WTC11 (cell line): ENCODE measurements at regions not wholly inside any gene's neighbourhood (a gene's known extent, or its start where the extent isn't known, plus 50 kb on each side); places are given as distances from the start of the nearest gene placed in this dataset.

Experiments used
- ATAC-seq: fragments of 200-7000 bp; cut with Tn5 transposase; 2 replicates; pipeline ENCODE4 v1.10.0; 2021; ENCODE audit warnings: mild to moderate bottlenecking, moderate library complexity
- CTCF ChIA-PET: fragments of 300-600 bp; sonication (Branson Sonifier 250); formaldehyde crosslinking; loops from one replicate; lab custom pipeline; 2021; ENCODE audit warnings: antibody characterized with exemption; lab: Charles Lee
- POLR2A ChIA-PET: fragments of 350-600 bp; sonication (Branson Sonifier 250); formaldehyde crosslinking; loops from one replicate; lab custom pipeline; 2021; ENCODE audit warnings: antibody characterized with exemption; lab: Charles Lee
- DNase-seq: peaks from one replicate; pipeline ENCODE4 v3.0.0; 2021; ENCODE audit warnings: low spot score
- H3K27ac Mint-ChIP-seq: 2 replicates; pipeline ENCODE4 v1.8.0; 2021; ENCODE audit warnings: mixed read lengths
- H3K27me3 Mint-ChIP-seq: 2 replicates; pipeline ENCODE4 v1.8.0; 2021; ENCODE audit warnings: low read depth, mild to moderate bottlenecking, moderate library complexity, mixed read lengths
- H3K36me3 Mint-ChIP-seq: 2 replicates; pipeline ENCODE4 v1.8.0; 2021; ENCODE audit warnings: mixed read lengths
- H3K4me1 Mint-ChIP-seq: 2 replicates; pipeline ENCODE4 v1.8.0; 2022; ENCODE audit warnings: mixed read lengths
- H3K4me3 Mint-ChIP-seq: 2 replicates; pipeline ENCODE4 v1.8.0; 2021; ENCODE audit warnings: mild to moderate bottlenecking, moderate library complexity, mixed read lengths
- H3K9me3 Mint-ChIP-seq: 2 replicates; pipeline ENCODE4 v1.8.0; 2021; ENCODE audit warnings: mixed read lengths
- CREB1 ChIP-seq: sonication (generic); formaldehyde crosslinking; IDR thresholded peaks from 2 replicates; pipeline ENCODE4 v1.8.0; 2023; ENCODE audit warnings: mild to moderate bottlenecking, missing genetic modification reagents
- FOXK1 ChIP-seq: sonication (generic); formaldehyde crosslinking; IDR thresholded peaks from 2 replicates; pipeline ENCODE4 v1.8.0; 2022; ENCODE audit warnings: mild to moderate bottlenecking, moderate library complexity, missing genetic modification reagents
- FOXP1 ChIP-seq: sonication (generic); formaldehyde crosslinking; IDR thresholded peaks from 2 replicates; pipeline ENCODE4 v1.8.0; 2022; ENCODE audit warnings: missing genetic modification reagents, mild to moderate bottlenecking, moderate library complexity, borderline replicate concordance
- GTF2I ChIP-seq: fragments of 250-450 bp; sonication (Bioruptor Pico); conservative IDR thresholded peaks from 2 replicates; pipeline ENCODE4 v1.4.0; 2021; ENCODE audit warnings: mild to moderate bottlenecking
- IRF2 ChIP-seq: sonication (generic); formaldehyde crosslinking; IDR thresholded peaks from 2 replicates; pipeline ENCODE4 v1.8.0; 2022; ENCODE audit warnings: low read depth, missing genetic modification reagents, borderline replicate concordance
- JAZF1 ChIP-seq: fragments of 250-450 bp; sonication (Bioruptor Pico); IDR thresholded peaks from 2 replicates; pipeline ENCODE4 v1.9.0; 2021; ENCODE audit warnings: moderate library complexity, mild to moderate bottlenecking, inconsistent platforms
- NFE2L1 ChIP-seq: sonication (generic); formaldehyde crosslinking; IDR thresholded peaks from 2 replicates; pipeline ENCODE4 v1.8.1; 2023; ENCODE audit warnings: missing genetic modification reagents
- NR2C2 ChIP-seq: sonication (generic); formaldehyde crosslinking; IDR thresholded peaks from 2 replicates; pipeline ENCODE4 v1.8.0; 2022; ENCODE audit warnings: mild to moderate bottlenecking, missing genetic modification reagents
- NR3C1 ChIP-seq: sonication (generic); formaldehyde crosslinking; conservative IDR thresholded peaks from 2 replicates; pipeline ENCODE4 v1.8.1; 2023; ENCODE audit warnings: low read depth, mild to moderate bottlenecking, missing genetic modification reagents
- SP1 ChIP-seq: sonication (generic); formaldehyde crosslinking; conservative IDR thresholded peaks from 2 replicates; pipeline ENCODE4 v1.8.1; 2022; ENCODE audit warnings: missing genetic modification reagents
- TEAD1 ChIP-seq: sonication (generic); formaldehyde crosslinking; IDR thresholded peaks from 2 replicates; pipeline ENCODE4 v1.8.0; 2022; ENCODE audit warnings: mild to moderate bottlenecking, missing genetic modification reagents
- TEAD4 ChIP-seq: sonication (generic); formaldehyde crosslinking; IDR thresholded peaks from 2 replicates; pipeline ENCODE4 v1.8.0; 2022; ENCODE audit warnings: mild to moderate bottlenecking, missing genetic modification reagents
- ZNF121 ChIP-seq: sonication (generic); formaldehyde crosslinking; IDR thresholded peaks from 2 replicates; pipeline ENCODE4 v1.8.0; 2023; ENCODE audit warnings: missing genetic modification reagents
- ZNF138 ChIP-seq: sonication (generic); formaldehyde crosslinking; conservative IDR thresholded peaks from 2 replicates; pipeline ENCODE4 v1.8.1; 2022; ENCODE audit warnings: mild to moderate bottlenecking, moderate library complexity, missing genetic modification reagents
- ZNF423 ChIP-seq: fragments of 250-450 bp; sonication (Bioruptor Pico); IDR thresholded peaks from 2 replicates; pipeline ENCODE4 v2.1.2; 2022; ENCODE audit warnings: mild to moderate bottlenecking, moderate library complexity
- TF ChIP-seq, protein P1 (sequence below): fragments of 250-450 bp; sonication (Bioruptor Pico); IDR thresholded peaks from 2 replicates; pipeline ENCODE4 v1.9.0; 2021; ENCODE audit warnings: moderate library complexity, mild to moderate bottlenecking, inconsistent platforms, borderline replicate concordance
- TF ChIP-seq, protein P2 (sequence below): fragments of 250-450 bp; sonication (Bioruptor Pico); conservative IDR thresholded peaks from 2 replicates; pipeline ENCODE4 v1.9.0; 2021; ENCODE audit warnings: mild to moderate bottlenecking
- TF ChIP-seq, protein P3 (sequence below): sonication (generic); formaldehyde crosslinking; IDR thresholded peaks from 2 replicates; pipeline ENCODE4 v1.8.0; 2022; ENCODE audit warnings: missing genetic modification reagents
- TF ChIP-seq, protein P4 (sequence below): sonication (generic); formaldehyde crosslinking; IDR thresholded peaks from 2 replicates; pipeline ENCODE4 v1.8.0; 2023; ENCODE audit warnings: missing genetic modification reagents
- TF ChIP-seq, protein P5 (sequence below): sonication (generic); formaldehyde crosslinking; IDR thresholded peaks from 2 replicates; pipeline ENCODE4 v1.8.0; 2023; ENCODE audit warnings: mild to moderate bottlenecking, missing genetic modification reagents
- TF ChIP-seq, protein P6 (sequence below): sonication (generic); formaldehyde crosslinking; IDR thresholded peaks from 2 replicates; pipeline ENCODE4 v1.8.1; 2023; ENCODE audit warnings: mild to moderate bottlenecking, moderate library complexity, missing genetic modification reagents

DNA sequence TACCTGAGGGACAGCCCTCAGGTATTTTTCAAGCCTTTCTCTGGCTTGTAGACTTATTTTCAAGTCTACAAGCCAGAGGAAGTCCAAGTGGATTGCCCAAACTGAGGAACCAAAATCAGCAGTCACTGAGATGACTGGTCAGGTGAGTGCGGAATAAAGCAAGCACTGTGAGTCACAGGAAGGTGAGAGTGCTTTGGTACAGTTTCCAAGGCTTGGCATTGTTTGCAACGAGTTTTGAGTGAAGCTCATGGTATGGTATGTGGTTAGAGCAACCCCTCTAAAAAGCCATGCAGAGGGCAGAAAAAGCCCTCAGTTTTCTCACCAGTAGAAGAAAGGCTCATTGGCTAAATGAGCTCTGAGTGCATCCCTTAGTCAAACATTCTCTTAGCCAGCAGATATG lies 112.8 kb upstream of the EOLA2 start:
- no peak overlapping the region for H3K27ac Mint-ChIP-seq
- ChIA-PET POLR2A (no interaction called here), CTCF (interaction anchor here (0.7 to 1.0 kb wide), 2 partner anchors 11 to 22 kb away, joined by 3 to 4 read pairs; no protein-coding TSS in a partner anchor)
- no peaks in the 10 kb centered on the region for H3K36me3 Mint-ChIP-seq
- H3K4me3 Mint-ChIP-seq = no peak overlapping the region
- ATAC-seq = no peak
- TF ChIP-seq TEAD4 (CRISPR knock-in tag) (no peak), GTF2I (CRISPR knock-in tag) (no peak), ZNF121 (CRISPR knock-in tag) (no peak), NR2C2 (CRISPR knock-in tag) (no peak), IRF2 (CRISPR knock-in tag) (no peak)
- TF ChIP-seq, protein P1, sequence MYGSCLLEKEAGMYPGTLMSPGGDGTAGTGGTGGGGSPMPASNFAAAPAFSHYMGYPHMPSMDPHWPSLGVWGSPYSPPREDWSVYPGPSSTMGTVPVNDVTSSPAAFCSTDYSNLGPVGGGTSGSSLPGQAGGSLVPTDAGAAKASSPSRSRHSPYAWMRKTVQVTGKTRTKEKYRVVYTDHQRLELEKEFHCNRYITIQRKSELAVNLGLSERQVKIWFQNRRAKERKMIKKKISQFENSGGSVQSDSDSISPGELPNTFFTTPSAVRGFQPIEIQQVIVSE (CRISPR knock-in tag) = no peak
- TF ChIP-seq, all 79 proteins: peak for 0
- no peaks in the 10 kb centered on the region for H3K27me3 Mint-ChIP-seq
- DNase-seq = no peak
- H3K9me3 Mint-ChIP-seq = no peaks in the 10 kb centered on the region
- H3K4me1 Mint-ChIP-seq = peaks cover 3% of the 10 kb centered on the region; the same call in 1 of the 2 replicates

DNA sequence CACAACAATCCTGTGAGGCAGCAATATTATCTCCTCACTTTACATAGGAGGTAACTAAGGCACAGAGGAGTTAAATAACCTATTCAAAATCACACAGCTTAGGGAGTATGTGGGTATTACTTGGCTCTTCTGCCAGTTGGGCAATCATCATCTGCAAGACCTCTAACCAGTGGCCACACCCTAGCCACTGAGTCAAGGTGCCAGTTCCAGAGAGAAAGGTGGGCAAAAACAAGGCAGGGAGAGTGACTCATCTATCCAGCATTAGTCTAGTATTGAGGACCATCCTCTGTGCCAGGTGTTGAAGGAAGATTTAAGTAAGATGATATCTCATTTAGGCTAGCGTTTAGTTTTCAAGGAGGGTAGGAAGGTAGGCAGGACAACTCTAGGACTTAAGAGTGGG lies 113.9 kb upstream of the EOLA2 start:
- no peak overlapping the region for H3K4me3 Mint-ChIP-seq
- DNase-seq = no peak
- no peaks in the 10 kb centered on the region for H3K9me3 Mint-ChIP-seq
- H3K4me1 Mint-ChIP-seq = peaks cover 3% of the 10 kb centered on the region; the same call in 1 of the 2 replicates
- TF ChIP-seq ZNF138 (CRISPR knock-in tag) (no peak), FOXP1 (CRISPR knock-in tag) (no peak), NFE2L1 (CRISPR knock-in tag) (no peak), FOXK1 (no peak), CREB1 (no peak), TEAD4 (CRISPR knock-in tag) (no peak), GTF2I (CRISPR knock-in tag) (no peak), NR3C1 (CRISPR knock-in tag) (no peak)
- TF ChIP-seq, protein P2, sequence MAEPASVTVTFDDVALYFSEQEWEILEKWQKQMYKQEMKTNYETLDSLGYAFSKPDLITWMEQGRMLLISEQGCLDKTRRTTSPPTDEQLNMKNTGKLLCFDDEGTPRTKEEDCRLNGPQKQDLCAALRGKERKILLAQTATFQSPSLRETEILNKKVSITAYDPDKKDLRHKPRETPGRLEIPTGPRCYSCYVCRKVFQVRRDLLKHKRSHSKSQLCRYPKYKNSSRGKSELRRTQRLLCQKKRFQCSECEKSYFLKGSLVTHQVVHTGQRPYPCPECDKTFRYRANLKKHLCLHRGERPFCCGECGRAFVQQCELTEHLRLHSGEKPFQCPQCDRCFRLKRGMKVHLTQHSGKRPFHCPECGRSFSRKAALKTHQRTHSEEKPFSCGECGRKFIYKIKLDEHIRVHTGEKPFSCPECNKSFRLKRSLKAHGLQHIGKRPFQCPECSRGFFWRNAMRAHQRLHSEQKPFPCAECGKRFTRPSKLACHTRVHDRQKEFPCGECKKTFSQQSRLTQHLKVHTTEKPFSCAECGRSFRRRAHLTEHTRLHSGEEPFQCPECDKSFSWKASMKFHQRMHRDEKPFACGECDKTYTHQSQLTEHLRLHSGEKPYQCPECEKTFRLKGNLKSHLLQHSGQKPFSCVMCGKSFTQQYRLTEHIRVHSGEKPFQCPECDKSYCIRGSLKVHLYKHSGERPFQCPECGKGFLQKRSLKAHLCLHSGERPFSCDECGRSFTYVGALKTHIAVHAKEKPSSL = no peak
- TF ChIP-seq, protein P3, sequence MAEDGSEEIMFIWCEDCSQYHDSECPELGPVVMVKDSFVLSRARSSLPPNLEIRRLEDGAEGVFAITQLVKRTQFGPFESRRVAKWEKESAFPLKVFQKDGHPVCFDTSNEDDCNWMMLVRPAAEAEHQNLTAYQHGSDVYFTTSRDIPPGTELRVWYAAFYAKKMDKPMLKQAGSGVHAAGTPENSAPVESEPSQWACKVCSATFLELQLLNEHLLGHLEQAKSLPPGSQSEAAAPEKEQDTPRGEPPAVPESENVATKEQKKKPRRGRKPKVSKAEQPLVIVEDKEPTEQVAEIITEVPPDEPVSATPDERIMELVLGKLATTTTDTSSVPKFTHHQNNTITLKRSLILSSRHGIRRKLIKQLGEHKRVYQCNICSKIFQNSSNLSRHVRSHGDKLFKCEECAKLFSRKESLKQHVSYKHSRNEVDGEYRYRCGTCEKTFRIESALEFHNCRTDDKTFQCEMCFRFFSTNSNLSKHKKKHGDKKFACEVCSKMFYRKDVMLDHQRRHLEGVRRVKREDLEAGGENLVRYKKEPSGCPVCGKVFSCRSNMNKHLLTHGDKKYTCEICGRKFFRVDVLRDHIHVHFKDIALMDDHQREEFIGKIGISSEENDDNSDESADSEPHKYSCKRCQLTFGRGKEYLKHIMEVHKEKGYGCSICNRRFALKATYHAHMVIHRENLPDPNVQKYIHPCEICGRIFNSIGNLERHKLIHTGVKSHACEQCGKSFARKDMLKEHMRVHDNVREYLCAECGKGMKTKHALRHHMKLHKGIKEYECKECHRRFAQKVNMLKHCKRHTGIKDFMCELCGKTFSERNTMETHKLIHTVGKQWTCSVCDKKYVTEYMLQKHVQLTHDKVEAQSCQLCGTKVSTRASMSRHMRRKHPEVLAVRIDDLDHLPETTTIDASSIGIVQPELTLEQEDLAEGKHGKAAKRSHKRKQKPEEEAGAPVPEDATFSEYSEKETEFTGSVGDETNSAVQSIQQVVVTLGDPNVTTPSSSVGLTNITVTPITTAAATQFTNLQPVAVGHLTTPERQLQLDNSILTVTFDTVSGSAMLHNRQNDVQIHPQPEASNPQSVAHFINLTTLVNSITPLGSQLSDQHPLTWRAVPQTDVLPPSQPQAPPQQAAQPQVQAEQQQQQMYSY (CRISPR knock-in tag) = no peak
- TF ChIP-seq, protein P4, sequence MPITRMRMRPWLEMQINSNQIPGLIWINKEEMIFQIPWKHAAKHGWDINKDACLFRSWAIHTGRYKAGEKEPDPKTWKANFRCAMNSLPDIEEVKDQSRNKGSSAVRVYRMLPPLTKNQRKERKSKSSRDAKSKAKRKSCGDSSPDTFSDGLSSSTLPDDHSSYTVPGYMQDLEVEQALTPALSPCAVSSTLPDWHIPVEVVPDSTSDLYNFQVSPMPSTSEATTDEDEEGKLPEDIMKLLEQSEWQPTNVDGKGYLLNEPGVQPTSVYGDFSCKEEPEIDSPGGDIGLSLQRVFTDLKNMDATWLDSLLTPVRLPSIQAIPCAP (CRISPR knock-in tag) = no peak
- TF ChIP-seq, all 79 proteins: peak for 0
- Mint-ChIP-seq H3K27ac (no peak overlapping the region), H3K27me3 (no peaks in the 10 kb centered on the region), H3K36me3 (no peaks in the 10 kb centered on the region)
- POLR2A ChIA-PET = no interaction called here
- no peak for ATAC-seq
- CTCF ChIA-PET = no interaction called here

DNA sequence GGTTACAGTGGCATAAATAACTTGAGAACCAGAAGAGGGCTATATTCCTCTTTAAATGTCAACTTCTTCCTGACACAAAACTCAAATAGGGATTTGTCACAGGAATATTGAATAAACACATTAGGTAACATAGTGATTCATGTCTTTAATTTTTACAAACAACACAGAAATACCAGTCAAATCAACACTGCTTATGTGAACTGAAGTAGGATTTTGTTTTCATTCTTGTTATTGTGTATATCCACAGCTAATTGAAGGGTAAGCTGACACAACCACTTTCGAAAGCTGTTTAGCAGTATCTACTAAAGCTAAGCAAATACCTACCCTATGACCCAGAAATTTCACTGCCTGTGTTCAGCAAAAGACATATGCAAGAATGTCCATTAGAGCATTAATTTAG lies 120.4 kb upstream of the EOLA2 start:
- no peaks in the 10 kb centered on the region for H3K4me1 Mint-ChIP-seq
- no peak for TF ChIP-seq GTF2I (CRISPR knock-in tag)
- no peak for TF ChIP-seq ZNF423 (CRISPR knock-in tag)
- TF ChIP-seq TEAD4 (CRISPR knock-in tag) = no peak
- no peak for TF ChIP-seq TEAD1 (CRISPR knock-in tag)
- TF ChIP-seq, protein P5, sequence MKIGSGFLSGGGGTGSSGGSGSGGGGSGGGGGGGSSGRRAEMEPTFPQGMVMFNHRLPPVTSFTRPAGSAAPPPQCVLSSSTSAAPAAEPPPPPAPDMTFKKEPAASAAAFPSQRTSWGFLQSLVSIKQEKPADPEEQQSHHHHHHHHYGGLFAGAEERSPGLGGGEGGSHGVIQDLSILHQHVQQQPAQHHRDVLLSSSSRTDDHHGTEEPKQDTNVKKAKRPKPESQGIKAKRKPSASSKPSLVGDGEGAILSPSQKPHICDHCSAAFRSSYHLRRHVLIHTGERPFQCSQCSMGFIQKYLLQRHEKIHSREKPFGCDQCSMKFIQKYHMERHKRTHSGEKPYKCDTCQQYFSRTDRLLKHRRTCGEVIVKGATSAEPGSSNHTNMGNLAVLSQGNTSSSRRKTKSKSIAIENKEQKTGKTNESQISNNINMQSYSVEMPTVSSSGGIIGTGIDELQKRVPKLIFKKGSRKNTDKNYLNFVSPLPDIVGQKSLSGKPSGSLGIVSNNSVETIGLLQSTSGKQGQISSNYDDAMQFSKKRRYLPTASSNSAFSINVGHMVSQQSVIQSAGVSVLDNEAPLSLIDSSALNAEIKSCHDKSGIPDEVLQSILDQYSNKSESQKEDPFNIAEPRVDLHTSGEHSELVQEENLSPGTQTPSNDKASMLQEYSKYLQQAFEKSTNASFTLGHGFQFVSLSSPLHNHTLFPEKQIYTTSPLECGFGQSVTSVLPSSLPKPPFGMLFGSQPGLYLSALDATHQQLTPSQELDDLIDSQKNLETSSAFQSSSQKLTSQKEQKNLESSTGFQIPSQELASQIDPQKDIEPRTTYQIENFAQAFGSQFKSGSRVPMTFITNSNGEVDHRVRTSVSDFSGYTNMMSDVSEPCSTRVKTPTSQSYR (CRISPR knock-in tag) = no peak
- no peak for TF ChIP-seq SP1
- no peak for TF ChIP-seq NFE2L1 (CRISPR knock-in tag)
- no peak for TF ChIP-seq JAZF1 (CRISPR knock-in tag)
- TF ChIP-seq, protein P6, sequence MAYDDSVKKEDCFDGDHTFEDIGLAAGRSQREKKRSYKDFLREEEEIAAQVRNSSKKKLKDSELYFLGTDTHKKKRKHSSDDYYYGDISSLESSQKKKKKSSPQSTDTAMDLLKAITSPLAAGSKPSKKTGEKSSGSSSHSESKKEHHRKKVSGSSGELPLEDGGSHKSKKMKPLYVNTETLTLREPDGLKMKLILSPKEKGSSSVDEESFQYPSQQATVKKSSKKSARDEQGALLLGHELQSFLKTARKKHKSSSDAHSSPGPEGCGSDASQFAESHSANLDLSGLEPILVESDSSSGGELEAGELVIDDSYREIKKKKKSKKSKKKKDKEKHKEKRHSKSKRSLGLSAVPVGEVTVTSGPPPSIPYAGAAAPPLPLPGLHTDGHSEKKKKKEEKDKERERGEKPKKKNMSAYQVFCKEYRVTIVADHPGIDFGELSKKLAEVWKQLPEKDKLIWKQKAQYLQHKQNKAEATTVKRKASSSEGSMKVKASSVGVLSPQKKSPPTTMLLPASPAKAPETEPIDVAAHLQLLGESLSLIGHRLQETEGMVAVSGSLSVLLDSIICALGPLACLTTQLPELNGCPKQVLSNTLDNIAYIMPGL = no peak
- ATAC-seq = no peak
- no peaks in the 10 kb centered on the region for H3K27me3 Mint-ChIP-seq
- POLR2A ChIA-PET = no interaction called here
- CTCF ChIA-PET = no interaction called here
- no peaks in the 10 kb centered on the region for H3K36me3 Mint-ChIP-seq
- H3K4me3 Mint-ChIP-seq = no peak overlapping the region
- no peaks in the 10 kb centered on the region for H3K9me3 Mint-ChIP-seq
- H3K27ac Mint-ChIP-seq = no peak overlapping the region
- DNase-seq = no peak
